H9 (cell line): ENCODE measurements at regions not wholly inside any gene's neighbourhood (a gene's known extent, or its start where the extent isn't known, plus 50 kb on each side); places are given as distances from the start of the nearest gene placed in this dataset.

Source experiments
- DNase-seq: peaks from one replicate; pipeline ENCODE4 v3.0.0-alpha.2; 2017
- H2AFZ ChIP-seq: one replicate; pipeline ENCODE4 v1.6.1; 2013; ENCODE audit warnings: mild to moderate bottlenecking, low read length, control low read depth, moderate library complexity
- H2AK5ac ChIP-seq: 2 replicates; pipeline ENCODE4 v1.6.1; 2013; ENCODE audit warnings: low read length, control low read depth, mixed read lengths; ENCODE audit not compliant: insufficient read length
- H2BK120ac ChIP-seq: one replicate; pipeline ENCODE4 v1.6.1; 2013; ENCODE audit warnings: low read depth, mild to moderate bottlenecking, low read length, control low read depth, inconsistent platforms; ENCODE audit not compliant: poor library complexity, severe bottlenecking
- H2BK12ac ChIP-seq: 2 replicates; pipeline ENCODE4 v1.6.1; 2013; ENCODE audit warnings: low read length, control low read depth, mixed read lengths, low read depth; ENCODE audit not compliant: insufficient read length
- H2BK15ac ChIP-seq: 2 replicates; pipeline ENCODE4 v1.6.1; 2013; ENCODE audit warnings: low read depth, low read length, control low read depth
- H2BK20ac ChIP-seq: one replicate; pipeline ENCODE4 v1.6.1; 2013; ENCODE audit warnings: low read depth, mild to moderate bottlenecking, low read length, control low read depth, inconsistent platforms; ENCODE audit not compliant: poor library complexity, severe bottlenecking
- H2BK5ac ChIP-seq: 2 replicates; pipeline ENCODE4 v1.6.1; 2013; ENCODE audit warnings: low read length, control low read depth, mixed read lengths; ENCODE audit not compliant: insufficient read length
- H3K14ac ChIP-seq: 2 replicates; pipeline ENCODE4 v1.6.1; 2013; ENCODE audit warnings: low read length, control low read depth; ENCODE audit not compliant: insufficient read depth
- H3K18ac ChIP-seq: 2 replicates; pipeline ENCODE4 v1.6.1; 2013; ENCODE audit warnings: low read depth, mild to moderate bottlenecking, mixed read lengths, low read length, control low read depth; ENCODE audit not compliant: insufficient read length
- H3K23ac ChIP-seq: 2 replicates; pipeline ENCODE4 v1.6.1; 2013; ENCODE audit warnings: low read length, control low read depth, mixed read lengths, low read depth; ENCODE audit not compliant: insufficient read length
- H3K23me2 ChIP-seq: 2 replicates; pipeline ENCODE4 v1.6.1; 2013; ENCODE audit warnings: low read depth, mild to moderate bottlenecking, mixed read lengths, low read length, control low read depth; ENCODE audit not compliant: insufficient read length, poor library complexity, severe bottlenecking
- H3K27ac ChIP-seq: 2 replicates; pipeline ENCODE4 v1.5.1; 2013; ENCODE audit warnings: low read length, control low read depth, mixed read lengths, low read depth; ENCODE audit not compliant: insufficient read length
- H3K27me3 ChIP-seq: 2 replicates; pipeline ENCODE4 v1.6.1; 2013; ENCODE audit warnings: low read length, control low read depth, inconsistent platforms; ENCODE audit not compliant: insufficient read depth
- H3K4ac ChIP-seq: 2 replicates; pipeline ENCODE4 v1.6.1; 2013; ENCODE audit warnings: low read depth, mild to moderate bottlenecking, control low read depth, inconsistent platforms, low read length, moderate library complexity
- H3K4me1 ChIP-seq: 2 replicates; pipeline ENCODE4 v1.6.1; 2013; ENCODE audit warnings: low read length, control low read depth, inconsistent platforms; ENCODE audit not compliant: insufficient read depth
- H3K4me2 ChIP-seq: 2 replicates; pipeline ENCODE4 v1.6.1; 2013; ENCODE audit warnings: low read length, control low read depth, mixed read lengths; ENCODE audit not compliant: insufficient read length, insufficient read depth
- H3K56ac ChIP-seq: 2 replicates; pipeline ENCODE4 v1.6.1; 2013; ENCODE audit warnings: low read depth, mild to moderate bottlenecking, mixed read lengths, low read length, control low read depth; ENCODE audit not compliant: insufficient read length
- H3K79me1 ChIP-seq: 2 replicates; pipeline ENCODE4 v1.6.1; 2013; ENCODE audit warnings: low read depth, mild to moderate bottlenecking, moderate library complexity, low read length, control low read depth, inconsistent platforms; ENCODE audit not compliant: insufficient read depth, poor library complexity, severe bottlenecking
- H3K79me2 ChIP-seq: 2 replicates; pipeline ENCODE4 v1.6.1; 2013; ENCODE audit warnings: low read length, control low read depth, inconsistent platforms; ENCODE audit not compliant: insufficient read depth
- H3K9ac ChIP-seq: 2 replicates; pipeline ENCODE4 v1.6.1; 2013; ENCODE audit warnings: low read length, control low read depth, mixed read lengths; ENCODE audit not compliant: insufficient read length; ENCODE audit errors: extremely low read depth
- H3K9me3 ChIP-seq: one replicate; pipeline ENCODE4 v1.6.1; 2013; ENCODE audit warnings: low read depth, low read length, inconsistent platforms; ENCODE audit not compliant: control insufficient read depth
- H3T11ph ChIP-seq: one replicate; pipeline ENCODE4 v1.6.1; 2013; ENCODE audit warnings: mild to moderate bottlenecking, low read length, control low read depth, inconsistent platforms
- H4K20me1 ChIP-seq: one replicate; pipeline ENCODE4 v1.6.1; 2013; ENCODE audit not compliant: control insufficient read depth, insufficient read length, insufficient read depth
- H4K5ac ChIP-seq: 2 replicates; pipeline ENCODE4 v1.6.1; 2013; ENCODE audit warnings: low read depth, mild to moderate bottlenecking, mixed read lengths, low read length, control low read depth; ENCODE audit not compliant: insufficient read length
- H4K8ac ChIP-seq: replicated peaks from 2 replicates; pipeline ENCODE4 v1.6.1; 2013; ENCODE audit warnings: low read length, control low read depth, mixed read lengths, low read depth; ENCODE audit not compliant: insufficient read length
- H4K91ac ChIP-seq: 2 replicates; pipeline ENCODE4 v1.6.1; 2013; ENCODE audit warnings: low read depth, mild to moderate bottlenecking, moderate library complexity, mixed read lengths, low read length, control low read depth; ENCODE audit not compliant: insufficient read length
- H3K27ac Mint-ChIP-seq, 3 experiments: 2 replicates in 2 of 3; 3 replicates in 1 of 3; pipeline ENCODE4 v1.8.0; 2020 to 2021; ENCODE audit warnings: mixed read lengths in 3 of 3, mild to moderate bottlenecking in 1 of 3, moderate library complexity in 1 of 3
- H3K27me3 Mint-ChIP-seq: 2 replicates; pipeline ENCODE4 v1.8.0; 2021; ENCODE audit warnings: low read depth, mild to moderate bottlenecking, moderate library complexity, mixed read lengths
- H3K36me3 Mint-ChIP-seq, 3 experiments: 2 replicates in 2 of 3; 3 replicates in 1 of 3; pipeline ENCODE4 v1.8.0; 2020 to 2021; ENCODE audit warnings: low read depth in 3 of 3, mixed read lengths in 3 of 3; ENCODE audit not compliant: insufficient read depth in 1 of 3
- H3K4me1 Mint-ChIP-seq, 2 experiments: 2 replicates each; pipeline ENCODE4 v1.8.0; 2020; ENCODE audit warnings: mixed read lengths in 2 of 2
- H3K4me3 Mint-ChIP-seq, 2 experiments: 2 replicates in 1 of 2; 3 replicates in 1 of 2; pipeline ENCODE4 v1.8.0; 2020 to 2021; ENCODE audit warnings: mild to moderate bottlenecking in 2 of 2, mixed read lengths in 2 of 2, moderate library complexity in 1 of 2
- H3K9me3 Mint-ChIP-seq, 2 experiments: 2 replicates in 1 of 2; 3 replicates in 1 of 2; pipeline ENCODE4 v1.8.0; 2020; ENCODE audit warnings: mild to moderate bottlenecking in 2 of 2, mixed read lengths in 2 of 2, moderate library complexity in 1 of 2
- CTCF ChIP-seq: fragments of 200-600 bp; sonication (generic); conservative IDR thresholded peaks from 3 replicates; pipeline ENCODE4 v1.8.0; 2021; ENCODE audit warnings: antibody characterized with exemption, mild to moderate bottlenecking
- WGBS: extraction: QIAGEN DNeasy Blood & Tissue Kit; methylation state at CpG from one replicate; pipeline ENCODE4 v1.1.7; 2013; ENCODE audit warnings: missing lambda C conversion rate, low lambda C conversion rate, mixed read lengths; ENCODE audit not compliant: insufficient read length; ENCODE audit errors: extremely low coverage; 5-methylcytosine and 5-hydroxymethylcytosine counted together

DNA sequence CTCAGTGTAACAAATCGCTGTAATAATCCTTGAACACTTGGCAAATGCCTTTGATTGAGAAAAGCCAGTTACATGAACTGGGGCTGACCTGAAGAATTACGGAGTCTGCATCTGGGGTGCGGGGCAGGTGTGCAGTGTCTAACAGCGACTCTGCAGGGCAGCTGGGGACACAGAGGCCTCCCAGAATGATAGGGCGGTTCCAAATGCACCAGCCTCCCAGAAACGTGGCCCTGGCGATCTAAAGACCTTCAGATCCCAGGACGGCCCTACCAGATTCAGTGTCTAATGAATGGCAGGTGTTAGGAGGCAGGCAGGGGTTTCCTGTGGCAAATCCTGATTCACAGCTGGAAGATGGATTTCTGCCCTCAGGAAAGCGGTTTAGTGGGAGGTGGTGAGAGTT is 100.5 kb upstream of the RGMA start:
- no peak overlapping the region for H2BK20ac ChIP-seq
- no peak overlapping the region for H3K56ac ChIP-seq
- no peaks in the 10 kb centered on the region for H3K27me3 ChIP-seq
- H3K4me3 Mint-ChIP-seq, result peak overlapping the region in 1 of 2 experiments; percentile 64; a peak in 3 of 5 replicates
- no peaks in the 10 kb centered on the region for H3K23me2 ChIP-seq
- WGBS, result no CpG with 5 or more reads among the region's 9 CpGs
- no peak overlapping the region for H4K5ac ChIP-seq
- no peak overlapping the region for H2BK120ac ChIP-seq
- H3K23ac ChIP-seq, result no peak overlapping the region
- H3T11ph ChIP-seq, result no peak overlapping the region
- H2BK5ac ChIP-seq, result no peak overlapping the region
- H2BK12ac ChIP-seq, result no peak overlapping the region
- no peaks in the 10 kb centered on the region for H3K36me3 Mint-ChIP-seq
- H3K27ac Mint-ChIP-seq, result peak overlapping the region in 1 of 3 experiments; percentile 93; a peak in 3 of 7 replicates
- H3K79me2 ChIP-seq, result no peaks in the 10 kb centered on the region
- no peak overlapping the region for H3K27ac ChIP-seq
- H3K27me3 Mint-ChIP-seq, result peaks cover 48% of the 10 kb centered on the region
- DNase-seq, result peak; percentile 51
- no peaks in the 10 kb centered on the region; a peak in 1 of 5 replicates for H3K9me3 Mint-ChIP-seq
- no peaks in the 10 kb centered on the region for H4K20me1 ChIP-seq
- peaks cover 2% of the 10 kb centered on the region; the same call in 1 of the 2 replicates for H3K4me1 ChIP-seq
- no peak overlapping the region for H4K91ac ChIP-seq
- no peaks in the 10 kb centered on the region for H3K9me3 ChIP-seq
- no peak for TF ChIP-seq CTCF
- no peak overlapping the region for H3K4ac ChIP-seq
- H3K9ac ChIP-seq, result no peak overlapping the region
- H3K4me1 Mint-ChIP-seq, result peaks cover 35 to 39% of the 10 kb centered on the region in 2 experiments
- H2AFZ ChIP-seq, result no peak overlapping the region
- no peak overlapping the region for H4K8ac ChIP-seq
- no peak overlapping the region for H2BK15ac ChIP-seq
- H2AK5ac ChIP-seq, result no peak overlapping the region
- H3K4me2 ChIP-seq, result peak overlapping the region; percentile 46
- no peak overlapping the region for H3K18ac ChIP-seq
- H3K14ac ChIP-seq, result 0 out of 2 replicates have a peak overlapping the region, but pooled peaks have one; percentile 29
- H3K79me1 ChIP-seq, result no peaks in the 10 kb centered on the region
